ENCODE measurements at regions not wholly inside any gene's neighbourhood (a gene's known extent, or its start where the extent isn't known, plus 50 kb on each side); places are given as distances from the start of the nearest gene placed in this dataset.
"Not testable (repeated sequence)": the region's sequence is repeated elsewhere in the genome, so short reads cannot be mapped to it uniquely, and the experiment has no call there.

DNA sequence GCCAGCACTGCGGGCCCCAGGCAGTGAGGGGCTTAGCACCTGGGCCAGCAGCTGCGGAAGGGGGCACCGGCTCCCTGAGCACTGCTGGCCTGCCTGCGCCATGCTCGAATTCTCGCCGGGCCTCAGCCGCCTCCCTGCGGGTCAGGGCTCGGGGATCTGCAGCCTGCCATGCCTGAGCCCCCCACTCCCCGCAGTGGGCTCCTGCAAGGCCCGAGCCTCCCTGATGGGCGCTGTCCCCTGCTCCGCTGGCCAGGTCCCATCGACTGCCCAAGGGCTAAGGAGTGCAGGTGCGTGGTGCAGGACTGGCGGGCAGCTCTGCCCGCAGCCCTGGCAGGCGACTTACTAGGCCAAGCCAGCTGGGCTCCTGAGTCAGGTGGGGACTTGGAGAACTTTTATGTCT lies 133.3 kb upstream of the LMNTD1 start:
- no peak for DNase-seq

GRCh38 chr12:25687226-25687625 lies 134.1 kb upstream of the LMNTD1 start:
- DNase-seq = no peak

- not testable (repeated sequence) for DNase-seq
Measured at GRCh38 chr12:25688851-25689250, 135.8 kb upstream of the LMNTD1 start.

GRCh38 chr12:25689996-25690501 lies 137.0 kb upstream of the LMNTD1 start:
- DNase-seq = no peak

DNA sequence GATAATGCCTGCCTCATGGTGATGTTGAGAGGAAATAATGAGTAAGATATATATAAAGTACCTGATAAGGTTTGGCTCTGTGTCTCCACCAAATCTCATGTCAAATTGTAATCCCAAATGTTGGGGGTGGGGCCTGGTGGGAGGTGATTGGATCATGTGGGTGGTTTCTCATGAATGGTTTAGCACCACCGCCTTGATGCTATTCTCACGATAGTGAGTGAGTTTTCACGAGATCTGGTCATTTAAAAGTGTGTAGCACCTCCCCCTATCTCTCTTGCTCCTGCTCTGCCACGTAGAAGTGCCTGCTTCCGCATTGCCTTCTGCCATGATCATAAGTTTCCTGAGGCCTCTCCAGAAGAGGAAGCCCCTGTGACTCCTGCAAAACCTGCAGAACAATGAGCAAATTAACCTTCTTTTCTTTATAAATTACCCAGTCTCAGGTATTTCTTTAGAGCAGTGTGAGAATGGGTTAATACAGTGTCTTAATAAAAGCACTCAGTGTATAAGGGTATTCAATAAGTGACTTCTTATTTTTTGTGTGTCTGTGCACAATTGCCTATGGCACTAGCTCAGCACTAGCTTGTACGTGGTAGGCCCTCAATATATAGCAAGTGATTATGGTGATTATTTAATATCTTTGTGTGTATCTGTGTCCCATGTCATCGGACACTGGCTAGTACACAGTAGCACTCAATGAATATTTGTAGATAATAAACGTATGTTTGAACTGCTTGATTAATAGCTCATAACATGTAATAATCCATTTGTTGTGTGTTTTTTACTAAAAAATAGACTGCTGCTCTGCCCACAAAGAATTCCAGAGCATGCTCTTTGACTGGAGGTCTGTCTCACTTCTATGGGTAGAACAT lies 138.1 kb upstream of the LMNTD1 start:
- DNase-seq = no peak

DNA sequence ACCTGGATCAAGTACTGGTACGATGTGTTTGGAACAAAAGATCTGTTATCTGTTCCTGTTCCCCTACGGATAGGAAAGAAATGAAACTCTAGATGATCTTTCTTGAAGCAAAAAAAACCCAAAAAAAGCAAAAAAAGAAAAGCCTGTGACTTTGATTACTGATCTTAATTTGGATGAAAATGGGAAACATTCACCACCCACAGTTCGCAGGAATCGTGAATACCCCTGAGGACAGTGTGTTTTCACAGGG lies 138.7 kb upstream of the LMNTD1 start:
- no peak for DNase-seq

DNA sequence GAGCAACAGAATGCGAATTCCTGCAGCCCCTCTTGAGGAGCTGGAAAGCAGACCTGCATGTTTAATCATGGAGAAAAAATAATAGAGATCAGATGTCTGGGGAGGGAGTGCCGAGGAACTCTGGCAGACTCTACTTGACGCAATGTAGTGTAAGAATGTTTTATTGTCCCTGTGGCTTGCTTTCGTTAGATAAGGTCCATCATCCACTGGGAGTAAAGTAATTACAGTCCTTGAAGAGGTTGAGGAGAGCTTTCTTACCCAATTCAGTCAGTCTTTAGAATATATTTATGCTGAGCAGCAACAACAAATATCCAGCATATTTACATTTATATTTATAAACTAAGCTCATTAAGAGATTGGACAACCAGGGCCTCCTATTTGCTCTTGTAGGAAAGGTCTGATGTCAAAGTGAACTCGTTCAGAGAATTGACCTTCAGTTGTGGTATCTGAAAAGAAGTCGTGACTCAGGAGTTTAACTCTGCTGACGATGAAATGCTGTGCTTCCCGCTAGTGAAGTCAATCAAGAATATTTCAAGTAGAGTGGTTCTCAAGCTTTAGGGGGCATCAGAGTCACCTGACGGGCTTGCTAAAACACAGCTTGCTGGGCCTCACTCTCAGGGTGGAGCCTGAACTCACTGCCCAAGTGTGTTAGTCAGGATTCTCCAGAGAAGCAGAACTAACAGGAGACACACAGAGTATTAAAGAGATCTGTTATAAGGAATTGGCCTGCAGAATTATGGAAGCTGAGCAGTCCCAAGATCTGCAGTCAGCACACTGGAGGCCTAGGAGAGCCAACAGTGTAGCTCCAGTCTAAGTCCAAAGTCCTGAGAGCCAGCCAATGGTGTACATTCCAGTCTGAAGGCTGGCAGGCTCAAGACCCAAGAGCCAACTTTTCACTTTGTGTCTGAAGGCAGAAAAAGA lies 139.3 kb upstream of the LMNTD1 start:
- no peak for DNase-seq

- no peak for DNase-seq
Measured at GRCh38 chr12:25694072-25694471, 141.0 kb upstream of the LMNTD1 start.

DNA sequence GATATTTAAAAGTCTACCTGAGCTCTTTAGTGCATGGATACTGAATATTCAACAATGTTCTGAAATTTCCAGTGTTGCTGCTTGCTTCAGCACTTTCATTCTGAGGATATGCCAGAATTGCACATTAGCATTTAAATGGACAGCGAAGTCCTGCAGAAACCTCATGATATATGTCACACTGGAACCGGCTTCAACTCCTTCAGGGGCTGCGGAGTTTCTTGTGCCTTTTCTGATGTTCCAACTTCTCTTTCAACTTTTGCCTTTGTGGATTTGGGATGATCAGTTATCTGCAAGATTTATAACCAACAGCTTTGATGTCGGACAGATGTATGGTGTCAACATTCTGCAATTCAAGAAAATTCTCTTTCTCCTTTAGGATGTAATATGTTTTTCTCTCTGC lies 142.5 kb upstream of the LMNTD1 start:
- DNase-seq = no peak

- DNase-seq = no peak
Measured at GRCh38 chr12:25698772-25699171, 145.7 kb upstream of the LMNTD1 start.

GRCh38 chr12:25699454-25699853 lies 146.4 kb upstream of the LMNTD1 start:
- DNase-seq = no peak

- no peak for DNase-seq
Measured at GRCh38 chr12:25701290-25701689, 148.2 kb upstream of the LMNTD1 start.

- no peak for DNase-seq
Measured at GRCh38 chr12:25702553-25702952, 149.5 kb upstream of the LMNTD1 start.

DNA sequence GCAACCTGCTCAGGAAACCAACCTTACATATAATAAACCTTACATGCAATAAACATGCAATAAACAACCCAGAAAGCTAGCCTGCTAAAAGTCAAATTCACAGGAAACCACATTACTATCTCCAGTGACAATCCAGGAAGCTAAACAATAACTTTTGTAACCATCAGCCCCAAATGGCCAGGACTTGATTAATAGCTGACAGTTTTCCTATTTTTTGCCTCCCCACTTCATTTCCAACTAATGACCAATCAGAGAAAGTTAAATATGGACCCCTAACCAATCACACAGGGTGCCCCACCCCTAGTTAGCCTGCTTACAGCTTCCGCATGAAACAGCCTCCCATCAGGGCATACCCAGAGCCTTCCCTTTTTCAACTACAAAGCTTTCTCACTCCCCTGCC lies 152.2 kb upstream of the LMNTD1 start:
- DNase-seq = no peak

- DNase-seq = not testable (repeated sequence)
Measured at GRCh38 chr12:25706646-25707045, 153.6 kb upstream of the LMNTD1 start.

DNA sequence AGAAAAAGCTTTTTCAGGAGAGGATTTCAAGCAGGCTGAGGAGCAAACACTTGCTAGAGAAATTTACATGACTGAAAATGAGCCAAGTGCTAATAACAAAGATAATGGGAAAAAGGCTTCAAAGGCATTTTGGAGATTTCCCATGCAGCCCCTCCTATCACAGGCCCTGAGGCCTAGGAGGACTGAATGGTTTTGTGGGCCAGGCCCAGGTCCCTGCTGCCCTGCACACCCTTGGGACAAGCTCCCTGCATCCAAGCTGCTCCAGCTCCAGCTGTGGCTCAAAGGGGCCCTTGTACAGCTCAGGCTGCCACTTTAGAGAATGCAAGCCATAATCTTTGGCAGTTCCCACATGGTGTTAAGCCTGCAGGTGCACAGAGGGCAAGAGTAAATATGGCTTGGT lies 154.0 kb upstream of the LMNTD1 start:
- no peak for DNase-seq

GRCh38 chr12:25708661-25709060 lies 155.6 kb upstream of the LMNTD1 start:
- DNase-seq = no peak

GRCh38 chr12:25710128-25710527 lies 157.0 kb upstream of the LMNTD1 start:
- no peak for DNase-seq

DNA sequence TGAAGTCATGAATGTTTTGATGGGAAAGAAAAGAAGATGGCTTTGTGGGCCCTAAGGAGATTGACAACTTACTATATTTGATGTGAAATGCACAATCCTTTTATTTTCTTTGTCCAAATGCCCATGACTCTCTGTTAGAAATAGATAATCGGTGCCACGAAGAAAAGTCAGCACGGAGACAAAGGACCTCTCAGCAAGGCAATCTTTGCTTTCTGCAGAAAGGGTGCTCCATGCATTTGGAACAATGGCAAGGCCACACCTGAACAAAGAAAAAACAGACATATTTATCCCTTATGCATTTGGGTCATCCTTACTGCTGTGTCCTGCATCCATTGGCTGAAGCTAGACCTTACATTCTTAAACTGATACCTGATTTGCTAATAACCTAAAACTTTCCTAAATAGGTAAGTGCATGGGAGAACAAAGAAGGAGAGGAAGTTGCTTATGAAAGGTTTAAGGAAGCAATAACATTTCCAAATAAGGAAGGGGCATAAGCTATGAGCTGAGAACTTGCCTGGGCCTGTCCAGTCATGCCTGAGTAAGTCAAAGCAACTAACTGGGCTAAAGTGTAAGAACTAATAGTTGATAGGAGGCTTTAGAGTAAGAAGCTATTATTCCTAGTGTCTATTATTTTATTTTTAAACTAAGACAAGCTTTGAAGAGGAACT lies 158.0 kb upstream of the LMNTD1 start:
- DNase-seq = not testable (repeated sequence)

- no peak for DNase-seq
Measured at GRCh38 chr12:25712169-25712568, 159.1 kb upstream of the LMNTD1 start.

- DNase-seq = no peak
Measured at GRCh38 chr12:25713264-25713663, 160.2 kb upstream of the LMNTD1 start.

DNA sequence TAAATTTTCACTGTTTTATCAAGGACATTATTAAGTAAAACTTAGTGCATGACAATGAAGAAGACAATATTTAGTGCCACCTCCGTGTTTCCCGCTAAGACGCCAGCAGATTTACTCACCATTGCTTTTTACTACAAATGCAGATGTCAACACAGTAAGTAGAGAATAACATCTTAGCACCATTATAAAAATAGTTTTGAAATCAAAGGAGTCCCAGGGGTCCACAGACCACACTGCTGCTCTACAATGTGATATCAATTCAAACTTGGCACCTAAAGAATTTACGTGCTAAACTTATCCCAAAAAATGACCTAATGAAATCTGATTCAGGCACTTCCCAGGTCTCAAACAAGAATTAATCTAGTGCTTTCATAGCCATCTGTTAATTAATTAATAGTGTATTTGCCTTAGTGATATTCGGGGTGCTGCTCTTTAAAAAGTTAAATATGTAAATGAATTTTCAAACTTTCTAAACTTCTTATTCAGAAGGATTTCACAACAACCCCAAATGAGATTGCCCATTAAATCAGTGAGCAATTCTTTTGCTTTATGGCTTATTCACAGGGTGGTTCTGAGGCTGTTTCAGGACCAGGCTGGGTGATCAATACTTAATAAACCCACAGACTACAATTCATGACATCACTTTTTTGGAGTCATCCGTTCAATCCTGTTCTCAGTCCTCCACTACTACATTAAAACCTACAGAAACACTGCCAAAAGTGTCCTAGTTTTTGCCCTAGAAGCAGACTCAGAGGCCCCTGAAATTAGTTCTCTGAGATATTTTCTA lies 161.3 kb upstream of the LMNTD1 start:
- no peak for DNase-seq

DNA sequence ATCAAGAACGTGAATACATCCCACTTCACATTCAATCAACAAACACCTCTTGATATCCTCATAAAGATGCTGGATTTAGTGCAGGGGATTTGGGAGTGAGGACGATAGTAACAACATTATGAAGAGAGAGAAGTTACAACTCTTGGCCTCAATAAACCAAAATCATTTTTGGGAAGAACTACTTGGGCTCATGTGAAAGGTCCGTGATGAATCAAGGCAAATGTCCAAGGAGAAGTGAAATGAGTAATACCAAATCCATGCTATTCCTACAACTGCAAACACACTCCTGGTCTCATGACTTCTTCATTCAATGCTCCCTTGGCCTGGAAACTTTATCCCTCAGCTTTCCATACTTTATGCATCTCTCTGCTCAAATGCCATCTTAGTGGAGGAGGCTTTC lies 162.0 kb upstream of the LMNTD1 start:
- no peak for DNase-seq
